Gastroesophageal sphincter (tissue), 3 donors: ENCODE measurements at regions not wholly inside any gene's neighbourhood (a gene's known extent, or its start where the extent isn't known, plus 50 kb on each side); places are given as distances from the start of the nearest gene placed in this dataset.

Source experiments
- EP300 ChIP-seq: sonication (generic); formaldehyde crosslinking; IDR thresholded peaks from one replicate; pipeline ENCODE4 v1.6.1; 2017; ENCODE audit warnings: antibody characterized with exemption, mild to moderate bottlenecking
- POLR2A ChIP-seq, 2 donors: fragments of 450-650 bp; IDR thresholded peaks; one replicate each; pipeline ENCODE4 v1.6.1; 2017; ENCODE audit warnings: antibody characterized with exemption in 2 of 2, mild to moderate bottlenecking in 2 of 2, moderate library complexity in 1 of 2
- POLR2AphosphoS5 ChIP-seq: sonication (generic); formaldehyde crosslinking; IDR thresholded peaks from one replicate; pipeline ENCODE4 v1.6.1; 2017; ENCODE audit warnings: antibody characterized with exemption
- TF ChIP-seq, protein P1 (sequence below), 4 experiments: fragments of 200-600 bp in 2 of 4; fragments of 450-650 bp in 2 of 4; sonication (generic) in 1 of 4; IDR thresholded peaks; one replicate each; pipeline ENCODE4 v1.5.1; 2017 to 2019; ENCODE audit warnings: antibody characterized with exemption in 4 of 4, mild to moderate bottlenecking in 2 of 4, moderate library complexity in 2 of 4

DNA sequence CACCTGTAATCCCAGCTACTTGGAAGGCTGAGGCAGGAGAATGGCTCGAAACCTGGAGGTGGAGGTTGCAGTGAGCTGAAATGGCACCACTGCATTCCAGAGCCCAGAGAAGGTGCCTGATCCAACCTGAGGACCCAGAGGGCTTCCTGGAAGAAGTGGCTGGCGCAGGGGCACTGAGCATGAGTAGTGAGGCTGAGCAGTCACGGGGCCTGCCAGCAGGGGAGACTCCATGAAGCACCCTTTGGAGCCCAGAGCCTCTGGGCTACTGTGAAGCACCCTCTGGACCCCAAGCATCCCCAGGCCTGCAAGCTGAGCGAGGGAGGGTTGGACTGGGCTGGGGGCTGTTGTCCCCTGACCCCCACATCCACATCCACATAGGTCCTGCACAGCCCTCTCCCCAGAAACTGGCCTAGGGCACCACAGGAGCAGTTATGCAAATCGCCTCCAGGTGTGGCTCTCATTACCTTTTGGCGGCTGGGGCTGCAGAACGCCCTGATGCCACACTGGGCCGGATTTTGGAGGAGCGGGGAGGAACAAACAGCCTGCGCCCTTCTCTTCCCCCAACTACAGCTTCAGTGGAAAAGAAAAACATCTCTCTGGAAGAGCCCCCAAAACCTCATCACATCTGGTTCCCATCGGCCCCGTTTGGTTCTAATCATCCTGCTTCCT is 78.2 kb upstream of the TARDBP start:
- TF ChIP-seq, protein P1, sequence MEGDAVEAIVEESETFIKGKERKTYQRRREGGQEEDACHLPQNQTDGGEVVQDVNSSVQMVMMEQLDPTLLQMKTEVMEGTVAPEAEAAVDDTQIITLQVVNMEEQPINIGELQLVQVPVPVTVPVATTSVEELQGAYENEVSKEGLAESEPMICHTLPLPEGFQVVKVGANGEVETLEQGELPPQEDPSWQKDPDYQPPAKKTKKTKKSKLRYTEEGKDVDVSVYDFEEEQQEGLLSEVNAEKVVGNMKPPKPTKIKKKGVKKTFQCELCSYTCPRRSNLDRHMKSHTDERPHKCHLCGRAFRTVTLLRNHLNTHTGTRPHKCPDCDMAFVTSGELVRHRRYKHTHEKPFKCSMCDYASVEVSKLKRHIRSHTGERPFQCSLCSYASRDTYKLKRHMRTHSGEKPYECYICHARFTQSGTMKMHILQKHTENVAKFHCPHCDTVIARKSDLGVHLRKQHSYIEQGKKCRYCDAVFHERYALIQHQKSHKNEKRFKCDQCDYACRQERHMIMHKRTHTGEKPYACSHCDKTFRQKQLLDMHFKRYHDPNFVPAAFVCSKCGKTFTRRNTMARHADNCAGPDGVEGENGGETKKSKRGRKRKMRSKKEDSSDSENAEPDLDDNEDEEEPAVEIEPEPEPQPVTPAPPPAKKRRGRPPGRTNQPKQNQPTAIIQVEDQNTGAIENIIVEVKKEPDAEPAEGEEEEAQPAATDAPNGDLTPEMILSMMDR (IDR thresholded peaks at IDR 0.05): no peak
- TF ChIP-seq POLR2AphosphoS5: no peak
- no peak for TF ChIP-seq POLR2A (IDR thresholded peaks at IDR 0.05)
- TF ChIP-seq EP300: no peak
